ENCODE measurements at regions not wholly inside any gene's neighbourhood (a gene's known extent, or its start where the extent isn't known, plus 50 kb on each side); places are given as distances from the start of the nearest gene placed in this dataset.
"Not testable (repeated sequence)": the region's sequence is repeated elsewhere in the genome, so short reads cannot be mapped to it uniquely, and the experiment has no call there.

DNA sequence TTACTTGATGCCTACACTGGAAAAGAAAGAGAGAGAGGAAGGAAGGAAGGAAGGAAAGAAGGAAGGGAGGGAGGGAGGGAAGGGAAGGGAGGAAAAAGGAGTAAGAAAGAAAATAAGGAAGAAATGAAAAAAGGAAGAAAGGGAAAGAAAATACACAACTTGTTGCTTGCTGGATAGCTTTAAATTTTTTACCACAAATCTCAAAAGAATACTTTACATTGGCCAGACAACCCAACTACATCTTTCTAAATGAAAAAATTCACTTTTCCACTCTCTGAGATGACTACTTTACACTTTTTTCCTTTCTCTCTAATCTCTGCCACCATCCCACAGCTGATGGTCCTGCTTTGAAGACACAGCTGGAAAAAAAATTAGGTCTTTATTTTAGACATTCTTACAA, 228.9 kb upstream of the FAM78B start:
- H4K91ac ChIP-seq (ENCODE audit: insufficient read length, low read depth, low read length) = no peak overlapping the region
- H4K5ac ChIP-seq (ENCODE audit: insufficient read length, low read depth, low read length) = no peak overlapping the region
- TF ChIP-seq CTCF (conservative IDR thresholded peaks at IDR 0.05) = no peak
- H3K27me3 ChIP-seq (ENCODE audit: insufficient read depth, low read length) = no peaks in the 10 kb centered on the region
- H3T11ph ChIP-seq (ENCODE audit: low read length) = no peak overlapping the region
- Mint-ChIP-seq H3K4me1 (0 out of 4 replicates have a peak, but pooled peaks cover 0 to 3% of the 10 kb centered on the region in 2 experiments), H3K9me3 (no peaks in the 10 kb centered on the region), H3K4me3 (no peak overlapping the region), H3K27me3 (ENCODE audit: low read depth) (no peaks in the 10 kb centered on the region), H3K36me3 (ENCODE audit: insufficient read depth in 1 of 3, low read depth in 3 of 3) (no peaks in the 10 kb centered on the region), H3K27ac (no peak overlapping the region)
- H3K18ac ChIP-seq (ENCODE audit: insufficient read length, low read depth, low read length) = no peak overlapping the region
- H4K20me1 ChIP-seq (ENCODE audit: control insufficient read depth, insufficient read depth, insufficient read length) = no peaks in the 10 kb centered on the region
- H2AFZ ChIP-seq (ENCODE audit: low read length) = no peak overlapping the region
- no peak overlapping the region for H2AK5ac ChIP-seq (ENCODE audit: insufficient read length, low read length)
- H2BK12ac ChIP-seq (ENCODE audit: insufficient read length, low read depth, low read length) = no peak overlapping the region
- H3K79me2 ChIP-seq (ENCODE audit: insufficient read depth, low read length) = no peaks in the 10 kb centered on the region
- no peak overlapping the region for H3K27ac ChIP-seq (ENCODE audit: insufficient read length, low read depth, low read length)
- no peaks in the 10 kb centered on the region for H3K9me3 ChIP-seq (ENCODE audit: control insufficient read depth, low read depth, low read length)
- H3K23me2 ChIP-seq (ENCODE audit: insufficient read length, low read depth, low read length, poor library complexity, severe bottlenecking) = no peaks in the 10 kb centered on the region
- H3K4me2 ChIP-seq (ENCODE audit: insufficient read depth, insufficient read length, low read length) = no peak overlapping the region
- no peaks in the 10 kb centered on the region for H3K79me1 ChIP-seq (ENCODE audit: insufficient read depth, low read depth, low read length, poor library complexity, severe bottlenecking)
- H2BK15ac ChIP-seq (ENCODE audit: low read depth, low read length) = no peak overlapping the region
- no peak overlapping the region for H2BK5ac ChIP-seq (ENCODE audit: insufficient read length, low read length)
- DNase-seq = no peak
- no peak overlapping the region for H3K56ac ChIP-seq (ENCODE audit: insufficient read length, low read depth, low read length)
- H4K8ac ChIP-seq (replicated peaks; ENCODE audit: insufficient read length, low read depth, low read length) = no peak overlapping the region
- no peak overlapping the region for H3K4ac ChIP-seq (ENCODE audit: low read depth, low read length)
- no peak overlapping the region for H3K23ac ChIP-seq (ENCODE audit: insufficient read length, low read depth, low read length)
- no peak overlapping the region for H2BK20ac ChIP-seq (ENCODE audit: low read depth, low read length, poor library complexity, severe bottlenecking)
- H2BK120ac ChIP-seq (ENCODE audit: low read depth, low read length, poor library complexity, severe bottlenecking) = no peak overlapping the region
- no peak overlapping the region for H3K9ac ChIP-seq (ENCODE audit: extremely low read depth, insufficient read length, low read length)
- H3K14ac ChIP-seq (ENCODE audit: insufficient read depth, low read length) = no peak overlapping the region
- H3K4me1 ChIP-seq (ENCODE audit: insufficient read depth, low read length) = no peaks in the 10 kb centered on the region

GRCh38 chr1:166409253-166410082, 242.7 kb upstream of the FAM78B start:
- H3K27me3 Mint-ChIP-seq (ENCODE audit: low read depth) = peaks cover 23% of the 10 kb centered on the region
- H3K4ac ChIP-seq (ENCODE audit: low read depth, low read length); H3K9me3 ChIP-seq (ENCODE audit: control insufficient read depth, low read depth, low read length); H3K4me2 ChIP-seq (ENCODE audit: insufficient read depth, insufficient read length, low read length); H2AFZ ChIP-seq (ENCODE audit: low read length); H2BK15ac ChIP-seq (ENCODE audit: low read depth, low read length); H3K56ac ChIP-seq (ENCODE audit: insufficient read length, low read depth, low read length); H3K4me1 ChIP-seq (ENCODE audit: insufficient read depth, low read length); H3K27ac ChIP-seq (ENCODE audit: insufficient read length, low read depth, low read length); H2AK5ac ChIP-seq (ENCODE audit: insufficient read length, low read length); H3K23me2 ChIP-seq (ENCODE audit: insufficient read length, low read depth, low read length, poor library complexity, severe bottlenecking); H2BK12ac ChIP-seq (ENCODE audit: insufficient read length, low read depth, low read length); H3K18ac ChIP-seq (ENCODE audit: insufficient read length, low read depth, low read length); H4K91ac ChIP-seq (ENCODE audit: insufficient read length, low read depth, low read length); H3T11ph ChIP-seq (ENCODE audit: low read length); H2BK120ac ChIP-seq (ENCODE audit: low read depth, low read length, poor library complexity, severe bottlenecking); H2BK20ac ChIP-seq (ENCODE audit: low read depth, low read length, poor library complexity, severe bottlenecking); DNase-seq; H4K20me1 ChIP-seq (ENCODE audit: control insufficient read depth, insufficient read depth, insufficient read length); H3K79me1 ChIP-seq (ENCODE audit: insufficient read depth, low read depth, low read length, poor library complexity, severe bottlenecking); H3K14ac ChIP-seq (ENCODE audit: insufficient read depth, low read length); H3K79me2 ChIP-seq (ENCODE audit: insufficient read depth, low read length); H3K27ac Mint-ChIP-seq; H3K4me1 Mint-ChIP-seq; H3K23ac ChIP-seq (ENCODE audit: insufficient read length, low read depth, low read length); H3K9ac ChIP-seq (ENCODE audit: extremely low read depth, insufficient read length, low read length); H4K5ac ChIP-seq (ENCODE audit: insufficient read length, low read depth, low read length); H3K4me3 Mint-ChIP-seq; H4K8ac ChIP-seq (replicated peaks; ENCODE audit: insufficient read length, low read depth, low read length); H2BK5ac ChIP-seq (ENCODE audit: insufficient read length, low read length); H3K27me3 ChIP-seq (ENCODE audit: insufficient read depth, low read length): not testable (repeated sequence)
- WGBS (ENCODE audit: extremely low coverage, insufficient read length, low lambda C conversion rate) = no CpG with 5 or more reads among the region's 9 CpGs
- H3K36me3 Mint-ChIP-seq (ENCODE audit: insufficient read depth in 1 of 3, low read depth in 3 of 3) = peaks cover 2 to 13% (median 3%) of the 10 kb centered on the region in 3 experiments; a peak in 5 of 7 replicates
- H3K9me3 Mint-ChIP-seq = peaks cover 18 to 33% of the 10 kb centered on the region in 2 experiments

Measured in H9 (cell line).